ENCODE measurements at regions not wholly inside any gene's neighbourhood (a gene's known extent, or its start where the extent isn't known, plus 50 kb on each side); places are given as distances from the start of the nearest gene placed in this dataset.

DNA sequence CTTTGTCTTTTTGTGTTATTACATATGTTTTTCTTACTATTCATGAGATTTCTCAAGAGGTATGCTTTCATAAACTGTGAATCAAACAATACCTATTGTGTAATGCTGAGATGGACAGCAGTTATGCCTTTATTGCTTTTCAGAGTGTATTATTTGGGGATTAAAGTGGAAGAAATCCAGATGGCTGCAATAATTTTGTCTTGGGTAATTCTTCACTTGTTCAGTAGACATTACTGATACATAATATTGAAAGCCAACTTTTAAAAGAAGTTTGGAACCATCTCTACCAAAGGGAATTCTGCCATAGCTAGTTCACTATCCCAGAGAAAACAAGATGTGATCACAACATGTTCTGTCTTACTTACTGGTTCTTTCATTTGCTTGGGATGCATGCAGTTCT lies 253.4 kb upstream of the ZSWIM2 start:
- Histone ChIP-seq H3K4me2 (ENCODE audit: insufficient read depth, low read length) (no peak overlapping the region), H3K36me3 (ENCODE audit: insufficient read depth, low read length) (no peaks in the 10 kb centered on the region), H3K4me3 (ENCODE audit: insufficient read depth, low read length) (no peak overlapping the region), H3K27ac (ENCODE audit: low read depth, low read length) (no peak overlapping the region), H3K9me3 (ENCODE audit: low read depth, low read length) (no peaks in the 10 kb centered on the region), H4K20me1 (ENCODE audit: insufficient read depth, low read length) (no peaks in the 10 kb centered on the region), H3K4me1 (ENCODE audit: insufficient read depth, low read length) (no peaks in the 10 kb centered on the region), H3K79me2 (ENCODE audit: insufficient read depth, low read length) (no peaks in the 10 kb centered on the region), H2AFZ (ENCODE audit: low read length) (no peak overlapping the region), H3K27me3 (ENCODE audit: insufficient read depth, low read length) (no peaks in the 10 kb centered on the region)
- no peak for DNase-seq (ENCODE audit: insufficient read length, low spot score, missing footprints)
- no peak for TF ChIP-seq CTCF (IDR thresholded peaks at IDR 0.05; ENCODE audit: extremely low read depth, low read depth, low read length)

- no peaks in the 10 kb centered on the region for H4K20me1 ChIP-seq (ENCODE audit: insufficient read depth, low read length)
- DNase-seq (ENCODE audit: insufficient read length, low spot score, missing footprints), result no peak
- no peak overlapping the region for H2AFZ ChIP-seq (ENCODE audit: low read length)
- H3K27ac ChIP-seq (ENCODE audit: low read depth, low read length), result no peak overlapping the region
- no peak overlapping the region for H3K4me2 ChIP-seq (ENCODE audit: insufficient read depth, low read length)
- H3K4me3 ChIP-seq (ENCODE audit: insufficient read depth, low read length), result no peak overlapping the region
- no peak for TF ChIP-seq CTCF (IDR thresholded peaks at IDR 0.05; ENCODE audit: extremely low read depth, low read depth, low read length)
- H3K36me3 ChIP-seq (ENCODE audit: insufficient read depth, low read length), result no peaks in the 10 kb centered on the region
- no peaks in the 10 kb centered on the region for H3K4me1 ChIP-seq (ENCODE audit: insufficient read depth, low read length)
- no peaks in the 10 kb centered on the region for H3K9me3 ChIP-seq (ENCODE audit: low read depth, low read length)
- H3K27me3 ChIP-seq (ENCODE audit: insufficient read depth, low read length), result no peaks in the 10 kb centered on the region
- H3K79me2 ChIP-seq (ENCODE audit: insufficient read depth, low read length), result no peaks in the 10 kb centered on the region
Measured at GRCh38 chr2:187098154-187098553, 249.2 kb upstream of the ZSWIM2 start.

GRCh38 chr2:187093771-187094412 lies 244.9 kb upstream of the ZSWIM2 start:
- Histone ChIP-seq H4K20me1 (ENCODE audit: insufficient read depth, low read length) (no peaks in the 10 kb centered on the region), H3K4me3 (ENCODE audit: insufficient read depth, low read length) (no peak overlapping the region), H3K79me2 (ENCODE audit: insufficient read depth, low read length) (no peaks in the 10 kb centered on the region), H3K9me3 (ENCODE audit: low read depth, low read length) (no peaks in the 10 kb centered on the region), H3K4me2 (ENCODE audit: insufficient read depth, low read length) (no peak overlapping the region), H2AFZ (ENCODE audit: low read length) (no peak overlapping the region), H3K36me3 (ENCODE audit: insufficient read depth, low read length) (no peaks in the 10 kb centered on the region), H3K27me3 (ENCODE audit: insufficient read depth, low read length) (no peaks in the 10 kb centered on the region), H3K4me1 (ENCODE audit: insufficient read depth, low read length) (no peaks in the 10 kb centered on the region), H3K27ac (ENCODE audit: low read depth, low read length) (no peak overlapping the region)
- no peak for DNase-seq (ENCODE audit: insufficient read length, low spot score, missing footprints)
- TF ChIP-seq CTCF (IDR thresholded peaks at IDR 0.05; ENCODE audit: extremely low read depth, low read depth, low read length), result no peak

GRCh38 chr2:187091664-187092063 lies 242.7 kb upstream of the ZSWIM2 start:
- no peaks in the 10 kb centered on the region for H3K4me1 ChIP-seq (ENCODE audit: insufficient read depth, low read length)
- H3K27ac ChIP-seq (ENCODE audit: low read depth, low read length), result no peak overlapping the region
- H3K9me3 ChIP-seq (ENCODE audit: low read depth, low read length), result no peaks in the 10 kb centered on the region

More at GRCh38 chr2:187091664-187092063, 242.7 kb upstream of the ZSWIM2 start:
- no peak overlapping the region for H3K4me2 ChIP-seq (ENCODE audit: insufficient read depth, low read length)
- no peak for TF ChIP-seq CTCF (IDR thresholded peaks at IDR 0.05; ENCODE audit: extremely low read depth, low read depth, low read length)
- H2AFZ ChIP-seq (ENCODE audit: low read length), result no peak overlapping the region
- H4K20me1 ChIP-seq (ENCODE audit: insufficient read depth, low read length), result no peaks in the 10 kb centered on the region
- no peaks in the 10 kb centered on the region for H3K36me3 ChIP-seq (ENCODE audit: insufficient read depth, low read length)
- no peak overlapping the region for H3K4me3 ChIP-seq (ENCODE audit: insufficient read depth, low read length)
- no peak for DNase-seq (ENCODE audit: insufficient read length, low spot score, missing footprints)
- no peaks in the 10 kb centered on the region for H3K27me3 ChIP-seq (ENCODE audit: insufficient read depth, low read length)
- no peaks in the 10 kb centered on the region for H3K79me2 ChIP-seq (ENCODE audit: insufficient read depth, low read length)
